Body of pancreas (tissue), 4 donors: ENCODE measurements at regions not wholly inside any gene's neighbourhood (a gene's known extent, or its start where the extent isn't known, plus 50 kb on each side); places are given as distances from the start of the nearest gene placed in this dataset.

Source experiments
- ATAC-seq: fragments of 150-250 bp; one replicate; pipeline ENCODE4 v1.9.1; 2016
- DNase-seq, 4 donors: peaks; one replicate each; pipeline ENCODE4 v3.0.0-alpha.2; 2019
- H3K27ac ChIP-seq, 4 donors: fragments of 200-600 bp; sonication (generic); 1 replicate in 3 of 4; 2 replicates in 1 of 4; pipeline versions ENCODE4 v1.5.1 to v1.6.1; 2016 to 2019; ENCODE audit warnings: mild to moderate bottlenecking in 1 of 4, mixed read lengths in 1 of 4, moderate library complexity in 1 of 4
- H3K27me3 ChIP-seq, 2 donors: fragments of 200-600 bp; sonication (generic); one replicate each; pipeline ENCODE4 v1.6.0; 2016; ENCODE audit warnings: mild to moderate bottlenecking in 1 of 2
- H3K36me3 ChIP-seq, 2 donors: fragments of 200-600 bp; sonication (generic); replicated peaks in 1 of 2; 2 replicates each; pipeline ENCODE4 v1.5.1; 2016; ENCODE audit warnings: low read depth in 2 of 2; ENCODE audit not compliant: insufficient read depth in 1 of 2
- H3K4me1 ChIP-seq: fragments of 200-600 bp; sonication (generic); one replicate; pipeline ENCODE4 v1.6.0; 2016
- H3K4me3 ChIP-seq, 2 donors: fragments of 200-600 bp; sonication (generic); 1 replicate in 1 of 2; 2 replicates in 1 of 2; pipeline ENCODE4 v1.5.1; 2016 to 2019
- H3K9me3 ChIP-seq, 3 donors: fragments of 200-600 bp; sonication (generic); 1 replicate in 2 of 3; 2 replicates in 1 of 3; pipeline ENCODE4 v1.5.1; 2016
- POLR2A ChIP-seq, 3 donors: fragments of 450-650 bp; IDR thresholded peaks; one replicate each; pipeline ENCODE4 v1.6.1; 2016; ENCODE audit warnings: antibody characterized with exemption in 3 of 3, mild to moderate bottlenecking in 2 of 3
- WGBS, 2 donors: methylation state at CpG; one replicate each; pipeline ENCODE4 v1.1.5; 2017; 5-methylcytosine and 5-hydroxymethylcytosine counted together
- intact Hi-C: fragments of 100-400 bp; cut with DNase I; formaldehyde crosslinking; loops from one replicate; pipeline ENCODE4 v1.15.1; 2023
- TF ChIP-seq, protein P1 (sequence below), 7 experiments: fragments of 450-650 bp in 4 of 7; fragments of 200-600 bp in 3 of 7; sonication (generic) in 3 of 7; IDR thresholded peaks; one replicate each; pipeline ENCODE4 v1.5.1; 2016 to 2019; ENCODE audit warnings: antibody characterized with exemption in 7 of 7

DNA sequence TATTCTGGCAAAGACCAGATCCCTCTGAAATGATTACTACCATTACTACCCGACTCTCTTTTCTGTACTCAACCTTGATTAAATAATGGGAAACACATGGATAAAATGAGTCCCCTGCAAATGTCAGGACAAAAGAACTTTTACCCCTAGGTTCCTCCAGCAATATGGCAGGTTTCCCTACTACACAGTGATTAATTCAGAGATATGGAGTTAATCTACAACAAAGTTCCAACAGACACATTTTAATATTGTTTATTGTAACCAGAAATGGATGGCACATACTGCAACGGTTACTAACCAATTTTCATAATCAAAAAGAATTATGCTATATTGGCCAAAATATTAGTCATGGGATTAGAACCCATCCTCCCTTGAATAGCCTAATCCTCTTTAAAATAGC lies 294.8 kb downstream of the ATPSCKMT start:
- TF ChIP-seq, protein P1, sequence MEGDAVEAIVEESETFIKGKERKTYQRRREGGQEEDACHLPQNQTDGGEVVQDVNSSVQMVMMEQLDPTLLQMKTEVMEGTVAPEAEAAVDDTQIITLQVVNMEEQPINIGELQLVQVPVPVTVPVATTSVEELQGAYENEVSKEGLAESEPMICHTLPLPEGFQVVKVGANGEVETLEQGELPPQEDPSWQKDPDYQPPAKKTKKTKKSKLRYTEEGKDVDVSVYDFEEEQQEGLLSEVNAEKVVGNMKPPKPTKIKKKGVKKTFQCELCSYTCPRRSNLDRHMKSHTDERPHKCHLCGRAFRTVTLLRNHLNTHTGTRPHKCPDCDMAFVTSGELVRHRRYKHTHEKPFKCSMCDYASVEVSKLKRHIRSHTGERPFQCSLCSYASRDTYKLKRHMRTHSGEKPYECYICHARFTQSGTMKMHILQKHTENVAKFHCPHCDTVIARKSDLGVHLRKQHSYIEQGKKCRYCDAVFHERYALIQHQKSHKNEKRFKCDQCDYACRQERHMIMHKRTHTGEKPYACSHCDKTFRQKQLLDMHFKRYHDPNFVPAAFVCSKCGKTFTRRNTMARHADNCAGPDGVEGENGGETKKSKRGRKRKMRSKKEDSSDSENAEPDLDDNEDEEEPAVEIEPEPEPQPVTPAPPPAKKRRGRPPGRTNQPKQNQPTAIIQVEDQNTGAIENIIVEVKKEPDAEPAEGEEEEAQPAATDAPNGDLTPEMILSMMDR (IDR thresholded peaks at IDR 0.05), result no peak
- no peak for TF ChIP-seq POLR2A (IDR thresholded peaks at IDR 0.05)
- Histone ChIP-seq H3K36me3 (no peaks in the 10 kb centered on the region), H3K9me3 (no peaks in the 10 kb centered on the region), H3K27me3 (no peaks in the 10 kb centered on the region), H3K4me1 (no peaks in the 10 kb centered on the region), H3K4me3 (no peak overlapping the region), H3K27ac (no peak overlapping the region)
- WGBS, 2 donors, result 57 to 58% methylated on average over 2 of the region's 2 CpGs
- no peak for DNase-seq
- ATAC-seq, result no peak
- intact Hi-C loops, result no loop called here

DNA sequence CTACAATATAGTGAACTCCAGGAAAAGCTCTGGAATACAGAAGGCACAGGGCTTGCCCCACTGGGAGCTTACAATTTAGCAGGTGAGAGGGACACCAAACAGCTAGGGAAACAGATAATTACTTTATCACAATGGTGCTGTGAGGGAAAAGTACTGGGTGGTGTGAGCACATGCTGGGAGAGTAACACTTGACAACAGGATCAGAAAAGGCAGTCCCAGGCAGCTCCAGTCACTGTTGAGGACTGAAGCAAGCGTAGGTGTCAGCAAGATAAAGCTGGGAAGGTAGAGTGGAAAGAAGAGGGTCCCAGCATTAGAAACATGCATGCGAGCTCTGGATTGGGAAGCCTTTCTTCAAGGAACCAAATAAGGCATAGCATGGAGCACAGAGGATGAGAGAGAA lies 296.0 kb downstream of the ATPSCKMT start:
- no peaks in the 10 kb centered on the region for H3K9me3 ChIP-seq
- H3K4me1 ChIP-seq, result no peaks in the 10 kb centered on the region
- ATAC-seq (no peak), DNase-seq (no peak)
- H3K36me3 ChIP-seq, result no peaks in the 10 kb centered on the region
- H3K27me3 ChIP-seq, result no peaks in the 10 kb centered on the region
- intact Hi-C loops, result no loop called here
- no peak for TF ChIP-seq POLR2A (IDR thresholded peaks at IDR 0.05)
- TF ChIP-seq, protein P1 (IDR thresholded peaks at IDR 0.05), result no peak
- no peak overlapping the region for H3K4me3 ChIP-seq
- no peak overlapping the region for H3K27ac ChIP-seq
- WGBS, 2 donors, result 51% methylated on average over 2 of the region's 2 CpGs

- Histone ChIP-seq H3K9me3 (no peaks in the 10 kb centered on the region), H3K36me3 (no peaks in the 10 kb centered on the region), H3K27ac (no peak overlapping the region), H3K4me3 (no peak overlapping the region), H3K4me1 (no peaks in the 10 kb centered on the region), H3K27me3 (no peaks in the 10 kb centered on the region)
- DNase-seq (no peak), ATAC-seq (no peak)
- no peak for TF ChIP-seq POLR2A (IDR thresholded peaks at IDR 0.05)
- TF ChIP-seq, protein P1 (IDR thresholded peaks at IDR 0.05), result no peak
- 52 to 58% methylated on average over 6 of the region's 6 CpGs for WGBS, 2 donors
- intact Hi-C loops, result no loop called here
Observed at GRCh38 chr5:9951865-9952516, 297.7 kb downstream of the ATPSCKMT start.

DNA sequence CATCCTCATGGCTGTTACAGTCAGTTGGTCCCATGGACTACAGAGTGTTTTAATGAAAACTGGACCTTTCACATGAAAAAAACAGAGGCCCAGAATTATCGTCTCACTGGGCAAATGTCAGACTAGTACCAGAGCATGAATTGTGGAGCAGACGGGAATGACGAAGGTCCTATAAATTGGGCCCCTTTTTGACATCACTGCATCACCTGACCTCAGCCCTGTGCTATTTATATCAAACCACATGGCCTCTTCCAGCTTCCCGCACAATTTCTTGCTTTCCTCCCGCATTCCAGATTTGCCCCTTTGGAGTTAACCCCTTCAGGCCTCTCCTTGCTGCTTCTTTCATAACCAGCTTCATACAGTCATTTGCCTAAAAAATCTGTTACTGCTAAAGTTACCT lies 301.7 kb downstream of the ATPSCKMT start:
- intact Hi-C loops, result no loop called here
- Histone ChIP-seq H3K27me3 (no peaks in the 10 kb centered on the region), H3K27ac (no peak overlapping the region), H3K4me3 (no peak overlapping the region), H3K36me3 (no peaks in the 10 kb centered on the region), H3K4me1 (no peaks in the 10 kb centered on the region), H3K9me3 (no peaks in the 10 kb centered on the region)
- WGBS, 2 donors, result 43 to 45% methylated on average over 5 of the region's 5 CpGs
- DNase-seq (no peak), ATAC-seq (no peak)
- no peak for TF ChIP-seq POLR2A (IDR thresholded peaks at IDR 0.05)
- TF ChIP-seq, protein P1 (IDR thresholded peaks at IDR 0.05), result no peak

DNA sequence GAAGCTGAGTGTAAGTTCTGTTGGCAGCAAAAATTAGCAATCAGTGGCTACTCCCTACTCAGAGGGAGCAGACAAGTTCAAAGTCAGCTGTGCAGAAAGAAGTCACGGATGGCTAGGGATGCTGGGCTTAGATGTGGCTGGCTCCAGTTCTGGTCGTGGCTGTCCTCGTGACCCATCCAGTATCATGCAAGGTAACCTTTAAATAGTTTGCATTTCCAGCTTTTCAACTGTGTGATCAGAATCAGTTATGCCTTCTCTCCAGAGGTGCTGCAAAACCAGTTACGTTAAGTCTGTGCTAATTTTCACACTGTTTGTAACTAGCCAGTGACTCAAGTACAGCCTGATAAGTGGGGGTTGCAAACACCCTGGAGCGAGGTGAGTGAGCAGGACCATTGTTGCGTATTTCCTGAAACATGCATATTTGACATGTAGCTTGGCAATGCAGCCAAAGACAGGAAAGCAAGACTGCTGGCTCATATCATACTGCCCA lies 302.4 kb downstream of the ATPSCKMT start:
- Histone ChIP-seq H3K4me1 (no peaks in the 10 kb centered on the region), H3K4me3 (no peak overlapping the region), H3K9me3 (no peaks in the 10 kb centered on the region), H3K27me3 (no peaks in the 10 kb centered on the region), H3K27ac (no peak overlapping the region), H3K36me3 (no peaks in the 10 kb centered on the region)
- intact Hi-C loops, result no loop called here
- no peak for DNase-seq
- TF ChIP-seq POLR2A (IDR thresholded peaks at IDR 0.05), result no peak
- TF ChIP-seq, protein P1 (IDR thresholded peaks at IDR 0.05), result no peak
- 51 to 54% methylated on average over 6 of the region's 6 CpGs for WGBS, 2 donors
- no peak for ATAC-seq
